Gastrocnemius medialis (tissue), 4 donors: ENCODE measurements at regions not wholly inside any gene's neighbourhood (a gene's known extent, or its start where the extent isn't known, plus 50 kb on each side); places are given as distances from the start of the nearest gene placed in this dataset.

Experiments used
- ATAC-seq, 2 donors: fragments of 150-250 bp; one replicate each; pipeline ENCODE4 v1.9.1; 2016
- DNase-seq, 2 donors: peaks; one replicate each; pipeline ENCODE4 v3.0.0-alpha.2; 2019
- H3K27ac ChIP-seq, 4 donors: fragments of 200-600 bp; sonication (generic); 1 replicate in 1 of 4; 2 replicates in 3 of 4; pipeline ENCODE4 v1.5.1; 2016 to 2018; ENCODE audit warnings: mild to moderate bottlenecking in 2 of 4, moderate library complexity in 1 of 4
- H3K27me3 ChIP-seq, 3 donors: fragments of 200-600 bp; sonication (generic) in 2 of 3; 1 replicate in 1 of 3; 2 replicates in 2 of 3; pipeline versions ENCODE4 v1.5.1 to v1.6.0; 2016 to 2019; ENCODE audit warnings: mild to moderate bottlenecking in 1 of 3, moderate library complexity in 1 of 3
- H3K36me3 ChIP-seq, 2 donors: fragments of 200-600 bp; sonication (generic) in 1 of 2; one replicate each; pipeline ENCODE4 v1.5.1; 2017 to 2018
- H3K4me1 ChIP-seq, 2 donors: fragments of 200-600 bp; sonication (generic) in 1 of 2; one replicate each; pipeline ENCODE4 v1.5.1; 2016 to 2017; ENCODE audit warnings: mild to moderate bottlenecking in 2 of 2
- H3K4me3 ChIP-seq, 4 donors: fragments of 200-600 bp; sonication (generic) in 3 of 4; 1 replicate in 1 of 4; 2 replicates in 3 of 4; pipeline ENCODE4 v1.5.1; 2016 to 2019; ENCODE audit warnings: mild to moderate bottlenecking in 2 of 4
- H3K9me3 ChIP-seq, 3 donors: fragments of 200-600 bp; sonication (generic) in 2 of 3; 1 replicate in 1 of 3; 2 replicates in 2 of 3; pipeline ENCODE4 v1.5.1; 2016 to 2019
- POLR2A ChIP-seq, 2 donors: fragments of 450-650 bp; IDR thresholded peaks; one replicate each; pipeline ENCODE4 v1.6.1; 2017; ENCODE audit warnings: antibody characterized with exemption in 2 of 2, mild to moderate bottlenecking in 2 of 2, moderate library complexity in 2 of 2
- in situ Hi-C, 4 donors: fragments of 200-750 bp; cut with MboI; loops; one replicate each; pipeline versions ENCODE4 v1.15.0 to v1.8.0; 2017; ENCODE audit warnings: low sequenced_read_pairs in 4 of 4
- intact Hi-C: fragments of 100-400 bp; cut with DNase I; formaldehyde crosslinking; loops from one replicate; pipeline ENCODE4 v1.15.1; 2023; ENCODE audit warnings: low total_unique reads
- TF ChIP-seq, protein P1 (sequence below), 5 experiments: fragments of 450-650 bp in 3 of 5; fragments of 200-600 bp in 2 of 5; sonication (generic) in 2 of 5; IDR thresholded peaks in 4 of 5; conservative IDR thresholded peaks in 1 of 5; 1 replicate in 4 of 5; 2 replicates in 1 of 5; pipeline ENCODE4 v1.5.1; 2016 to 2019; ENCODE audit warnings: antibody characterized with exemption in 5 of 5, mild to moderate bottlenecking in 3 of 5, moderate library complexity in 3 of 5

DNA sequence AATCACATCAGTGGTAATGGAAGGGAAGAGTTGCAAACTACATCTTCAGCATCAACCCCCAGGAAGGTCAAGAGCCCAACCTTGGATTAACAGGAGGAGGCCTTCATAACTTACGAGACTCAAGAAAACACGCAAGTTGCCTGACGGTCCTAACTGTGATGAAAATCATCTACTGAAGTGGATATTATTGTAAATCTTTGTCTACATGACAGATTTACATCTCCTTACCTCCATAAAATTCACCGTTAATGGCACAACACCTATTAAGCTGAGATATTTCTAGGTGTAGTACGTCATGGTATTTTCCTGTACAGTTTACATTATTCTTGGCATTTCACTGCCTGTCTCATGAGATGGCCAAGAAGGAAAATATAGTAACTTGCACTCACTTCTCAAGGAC, 332.0 kb downstream of the NSUN3 start:
- TF ChIP-seq POLR2A (IDR thresholded peaks at IDR 0.05), result no peak
- TF ChIP-seq, protein P1, sequence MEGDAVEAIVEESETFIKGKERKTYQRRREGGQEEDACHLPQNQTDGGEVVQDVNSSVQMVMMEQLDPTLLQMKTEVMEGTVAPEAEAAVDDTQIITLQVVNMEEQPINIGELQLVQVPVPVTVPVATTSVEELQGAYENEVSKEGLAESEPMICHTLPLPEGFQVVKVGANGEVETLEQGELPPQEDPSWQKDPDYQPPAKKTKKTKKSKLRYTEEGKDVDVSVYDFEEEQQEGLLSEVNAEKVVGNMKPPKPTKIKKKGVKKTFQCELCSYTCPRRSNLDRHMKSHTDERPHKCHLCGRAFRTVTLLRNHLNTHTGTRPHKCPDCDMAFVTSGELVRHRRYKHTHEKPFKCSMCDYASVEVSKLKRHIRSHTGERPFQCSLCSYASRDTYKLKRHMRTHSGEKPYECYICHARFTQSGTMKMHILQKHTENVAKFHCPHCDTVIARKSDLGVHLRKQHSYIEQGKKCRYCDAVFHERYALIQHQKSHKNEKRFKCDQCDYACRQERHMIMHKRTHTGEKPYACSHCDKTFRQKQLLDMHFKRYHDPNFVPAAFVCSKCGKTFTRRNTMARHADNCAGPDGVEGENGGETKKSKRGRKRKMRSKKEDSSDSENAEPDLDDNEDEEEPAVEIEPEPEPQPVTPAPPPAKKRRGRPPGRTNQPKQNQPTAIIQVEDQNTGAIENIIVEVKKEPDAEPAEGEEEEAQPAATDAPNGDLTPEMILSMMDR (IDR thresholded peaks at IDR 0.05 in 4 of 5, conservative IDR thresholded peaks at IDR 0.05 in 1 of 5), result no peak
- no peaks in the 10 kb centered on the region for H3K36me3 ChIP-seq
- in situ Hi-C loops, result no loop called here

DNA sequence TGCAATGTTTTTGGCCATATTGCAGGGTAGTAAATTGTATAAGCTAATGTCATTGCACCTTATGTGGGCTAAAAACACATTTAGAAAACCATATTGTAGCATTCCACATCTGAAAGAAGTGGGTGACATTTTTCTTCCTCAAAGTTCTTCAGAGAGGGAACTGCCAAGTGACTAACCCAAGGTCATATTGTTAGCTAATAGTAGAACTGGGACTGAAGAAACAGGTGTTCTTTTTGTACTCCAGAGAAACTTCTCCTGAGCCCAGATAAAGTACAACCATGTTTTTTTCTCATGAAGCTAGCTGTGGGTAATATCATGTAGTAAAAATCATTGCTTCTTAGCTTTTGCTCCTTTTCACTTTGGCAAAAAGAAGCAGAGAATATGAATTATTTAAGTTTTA, 333.0 kb downstream of the NSUN3 start:
- TF ChIP-seq, protein P1 (IDR thresholded peaks at IDR 0.05 in 4 of 5, conservative IDR thresholded peaks at IDR 0.05 in 1 of 5), result no peak
- no peak for TF ChIP-seq POLR2A (IDR thresholded peaks at IDR 0.05)
- in situ Hi-C loops, result no loop called here
- DNase-seq, result no peak
- H3K4me1 ChIP-seq, result no peaks in the 10 kb centered on the region
- H3K9me3 ChIP-seq, result no peaks in the 10 kb centered on the region
- no peaks in the 10 kb centered on the region for H3K36me3 ChIP-seq
- ATAC-seq, result no peak
- no peaks in the 10 kb centered on the region for H3K27me3 ChIP-seq
- H3K27ac ChIP-seq, result no peak overlapping the region
- intact Hi-C loops, result no loop called here
- no peak overlapping the region for H3K4me3 ChIP-seq

More for the DNA sequence above, 332.0 kb downstream of the NSUN3 start:
- H3K4me1 ChIP-seq, result no peaks in the 10 kb centered on the region
- H3K27ac ChIP-seq, result no peak overlapping the region
- no peak for ATAC-seq
- DNase-seq, result no peak
- H3K9me3 ChIP-seq, result no peaks in the 10 kb centered on the region
- no peaks in the 10 kb centered on the region for H3K27me3 ChIP-seq
- intact Hi-C loops, result no loop called here
- H3K4me3 ChIP-seq, result no peak overlapping the region

DNA sequence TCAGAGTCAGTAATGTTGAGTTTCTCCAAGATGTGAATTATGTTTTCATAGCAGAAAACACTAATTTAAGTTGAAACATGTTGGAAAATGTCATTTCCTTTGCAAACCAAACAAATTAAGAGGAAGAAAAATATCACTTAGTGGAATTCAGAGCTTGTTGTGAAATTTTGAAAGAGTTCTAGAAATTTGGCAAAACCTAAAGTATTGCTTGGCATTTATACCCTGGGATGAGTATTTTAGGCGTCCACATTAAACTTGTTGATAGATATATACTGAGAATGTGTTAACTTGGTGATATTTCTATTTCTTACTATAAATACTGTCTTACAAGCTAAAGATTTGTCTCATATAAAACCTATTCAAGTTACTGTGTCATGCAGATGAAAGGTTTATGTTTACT, 335.2 kb downstream of the NSUN3 start:
- TF ChIP-seq, protein P1 (IDR thresholded peaks at IDR 0.05 in 4 of 5, conservative IDR thresholded peaks at IDR 0.05 in 1 of 5), result no peak
- no peak for TF ChIP-seq POLR2A (IDR thresholded peaks at IDR 0.05)

DNA sequence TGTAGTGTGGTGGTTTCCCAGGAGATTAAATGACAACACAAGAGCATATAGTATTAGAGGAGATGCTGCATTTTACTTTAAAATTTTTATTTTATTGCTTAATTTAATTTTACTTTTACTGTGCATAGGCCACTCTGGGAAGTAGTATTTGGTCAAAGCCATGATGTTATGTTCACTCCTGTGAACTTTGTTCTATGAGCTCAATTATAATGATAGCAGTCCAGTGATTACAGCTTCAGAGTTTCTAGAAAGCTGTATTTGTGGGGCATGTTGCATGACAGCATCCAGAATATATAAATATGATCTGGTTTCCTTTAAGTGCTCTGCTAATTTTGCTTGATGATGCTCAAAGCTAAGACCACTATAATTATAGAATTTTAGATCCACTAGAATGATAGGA, 338.6 kb downstream of the NSUN3 start:
- H3K27me3 ChIP-seq, result no peaks in the 10 kb centered on the region
- no peak for ATAC-seq
- no peak for DNase-seq
- no peaks in the 10 kb centered on the region for H3K36me3 ChIP-seq
- TF ChIP-seq, protein P1 (IDR thresholded peaks at IDR 0.05 in 4 of 5, conservative IDR thresholded peaks at IDR 0.05 in 1 of 5), result no peak
- no peak for TF ChIP-seq POLR2A (IDR thresholded peaks at IDR 0.05)
- H3K27ac ChIP-seq, result no peak overlapping the region
- H3K9me3 ChIP-seq, result no peaks in the 10 kb centered on the region
- H3K4me3 ChIP-seq, result no peak overlapping the region
- in situ Hi-C loops (no loop called here), intact Hi-C loops (no loop called here)
- no peaks in the 10 kb centered on the region for H3K4me1 ChIP-seq

More for the DNA sequence above, 335.2 kb downstream of the NSUN3 start:
- intact Hi-C loops, result no loop called here
- Histone ChIP-seq H3K4me3 (no peak overlapping the region), H3K27me3 (no peaks in the 10 kb centered on the region), H3K4me1 (no peaks in the 10 kb centered on the region), H3K36me3 (no peaks in the 10 kb centered on the region), H3K9me3 (no peaks in the 10 kb centered on the region), H3K27ac (no peak overlapping the region)
- ATAC-seq (no peak), DNase-seq (no peak)
- in situ Hi-C loops, result no loop called here

DNA sequence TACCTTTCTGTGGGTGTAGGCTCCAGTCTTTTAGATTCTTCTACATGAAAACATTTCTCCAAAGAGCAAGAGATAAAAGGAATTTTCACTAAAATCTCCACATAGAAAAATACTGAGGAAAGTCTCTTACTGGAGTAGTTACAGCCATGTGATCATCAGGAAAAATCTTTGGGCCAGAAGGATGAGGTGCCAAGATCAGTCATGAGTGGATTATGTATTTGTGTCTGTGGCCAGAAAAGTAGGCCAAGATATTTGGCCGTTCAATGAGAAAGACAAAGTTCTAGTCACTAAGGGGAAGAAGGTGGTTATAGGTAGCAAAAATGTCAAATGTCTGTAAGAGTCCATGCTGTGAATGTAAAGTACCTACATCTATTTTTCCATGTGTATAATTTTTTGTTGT, 339.3 kb downstream of the NSUN3 start:
- DNase-seq, result no peak
- TF ChIP-seq, protein P1 (IDR thresholded peaks at IDR 0.05 in 4 of 5, conservative IDR thresholded peaks at IDR 0.05 in 1 of 5), result no peak
- no peak for TF ChIP-seq POLR2A (IDR thresholded peaks at IDR 0.05)
- intact Hi-C loops (no loop called here), in situ Hi-C loops (no loop called here)
- no peak overlapping the region for H3K4me3 ChIP-seq
- no peaks in the 10 kb centered on the region for H3K36me3 ChIP-seq
- H3K9me3 ChIP-seq, result no peaks in the 10 kb centered on the region
- ATAC-seq, result no peak
- no peaks in the 10 kb centered on the region for H3K27me3 ChIP-seq
- H3K4me1 ChIP-seq, result no peaks in the 10 kb centered on the region
- no peak overlapping the region for H3K27ac ChIP-seq
